Uterus (tissue), 2 donors: ENCODE measurements at regions not wholly inside any gene's neighbourhood (a gene's known extent, or its start where the extent isn't known, plus 50 kb on each side); places are given as distances from the start of the nearest gene placed in this dataset.

Experiments used
- POLR2A ChIP-seq, 2 donors: fragments of 450-650 bp; IDR thresholded peaks; one replicate each; pipeline ENCODE4 v1.6.1; 2016; ENCODE audit warnings: antibody characterized with exemption in 2 of 2, mild to moderate bottlenecking in 1 of 2, moderate library complexity in 1 of 2
- TF ChIP-seq, protein P1 (sequence below), 4 experiments: fragments of 200-600 bp in 2 of 4; fragments of 450-650 bp in 2 of 4; sonication (generic) in 2 of 4; IDR thresholded peaks; one replicate each; pipeline ENCODE4 v1.5.1; 2016 to 2019; ENCODE audit warnings: antibody characterized with exemption in 4 of 4, mild to moderate bottlenecking in 2 of 4, moderate library complexity in 1 of 4

DNA sequence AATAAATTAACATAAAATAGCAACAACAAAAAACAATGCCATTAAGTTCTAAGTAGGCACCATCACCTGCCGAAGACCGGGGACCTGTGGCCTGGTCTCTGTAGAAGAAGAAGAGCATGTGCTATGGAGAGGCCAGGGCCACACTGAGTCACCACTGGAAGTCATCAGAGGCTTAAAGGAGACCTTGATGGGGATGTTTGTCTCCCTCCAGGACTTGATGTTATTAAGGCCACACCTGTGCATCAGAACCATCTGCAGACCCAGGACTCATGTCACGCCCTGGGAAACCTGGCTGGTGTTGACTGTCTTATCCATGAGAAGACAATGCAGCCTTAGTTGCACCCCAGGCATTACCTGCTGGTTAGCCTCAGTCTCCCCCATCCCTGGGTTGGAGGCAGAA lies 292.3 kb downstream of the AACS start:
- TF ChIP-seq, protein P1, sequence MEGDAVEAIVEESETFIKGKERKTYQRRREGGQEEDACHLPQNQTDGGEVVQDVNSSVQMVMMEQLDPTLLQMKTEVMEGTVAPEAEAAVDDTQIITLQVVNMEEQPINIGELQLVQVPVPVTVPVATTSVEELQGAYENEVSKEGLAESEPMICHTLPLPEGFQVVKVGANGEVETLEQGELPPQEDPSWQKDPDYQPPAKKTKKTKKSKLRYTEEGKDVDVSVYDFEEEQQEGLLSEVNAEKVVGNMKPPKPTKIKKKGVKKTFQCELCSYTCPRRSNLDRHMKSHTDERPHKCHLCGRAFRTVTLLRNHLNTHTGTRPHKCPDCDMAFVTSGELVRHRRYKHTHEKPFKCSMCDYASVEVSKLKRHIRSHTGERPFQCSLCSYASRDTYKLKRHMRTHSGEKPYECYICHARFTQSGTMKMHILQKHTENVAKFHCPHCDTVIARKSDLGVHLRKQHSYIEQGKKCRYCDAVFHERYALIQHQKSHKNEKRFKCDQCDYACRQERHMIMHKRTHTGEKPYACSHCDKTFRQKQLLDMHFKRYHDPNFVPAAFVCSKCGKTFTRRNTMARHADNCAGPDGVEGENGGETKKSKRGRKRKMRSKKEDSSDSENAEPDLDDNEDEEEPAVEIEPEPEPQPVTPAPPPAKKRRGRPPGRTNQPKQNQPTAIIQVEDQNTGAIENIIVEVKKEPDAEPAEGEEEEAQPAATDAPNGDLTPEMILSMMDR (IDR thresholded peaks at IDR 0.05) = no peak
- TF ChIP-seq POLR2A (IDR thresholded peaks at IDR 0.05) = no peak
